BJ (cell line): ENCODE measurements at regions not wholly inside any gene's neighbourhood (a gene's known extent, or its start where the extent isn't known, plus 50 kb on each side); places are given as distances from the start of the nearest gene placed in this dataset.
A peak's percentile ranks its signal among the peaks of the same experiment; 100 is the strongest.

Source experiments
- CTCF ChIA-PET: fragments of 350-600 bp; formaldehyde crosslinking; extraction: SDS; loops from one replicate; lab custom pipeline; 2021; ENCODE audit warnings: antibody characterized with exemption, inconsistent platforms; lab: Yijun Ruan, JAX
- POLR2A ChIA-PET: fragments of 300-600 bp; sonication (Branson Sonifier 250); formaldehyde crosslinking; extraction: SDS; loops from one replicate; lab custom pipeline; 2021; ENCODE audit warnings: antibody characterized with exemption; lab: Charles Lee
- DNase-seq: peaks from one replicate; pipeline ENCODE4 v3.0.0-alpha.2; 2011; ENCODE audit warnings: low read depth
- H3K27me3 ChIP-seq: 2 replicates; pipeline ENCODE4 v1.6.0; 2011; ENCODE audit warnings: low read length; ENCODE audit not compliant: control insufficient read depth, insufficient read depth
- H3K36me3 ChIP-seq: 2 replicates; pipeline ENCODE4 v1.5.1; 2011; ENCODE audit warnings: low read length; ENCODE audit not compliant: control insufficient read depth, insufficient read depth
- H3K4me3 ChIP-seq: 2 replicates; pipeline ENCODE4 v1.5.1; 2011; ENCODE audit warnings: low read depth, mild to moderate bottlenecking, control low read depth, low read length
- CTCF ChIP-seq: IDR thresholded peaks from 2 replicates; pipeline ENCODE4 v1.5.1; 2011; ENCODE audit warnings: low read depth, mild to moderate bottlenecking, control low read depth, inconsistent platforms, low read length, moderate library complexity; ENCODE audit not compliant: insufficient read depth

GRCh38 chr14:100438271-100438670, 115.1 kb downstream of the SLC25A47 start:
- no peak for TF ChIP-seq CTCF
- ChIA-PET CTCF (interaction anchor here (0.8 to 5.0 kb wide), 6 partner anchors 8 to 225 kb away, joined by 3 to 31 read pairs (median 7); no protein-coding TSS in a partner anchor), POLR2A (no interaction called here)

GRCh38 chr14:100438678-100439592, 115.8 kb downstream of the SLC25A47 start:
- DNase-seq: peak; percentile 39
- Histone ChIP-seq H3K4me3 (no peak overlapping the region), H3K36me3 (no peaks in the 10 kb centered on the region), H3K27me3 (no peaks in the 10 kb centered on the region)
- CTCF ChIA-PET: interaction anchor here (0.8 to 5.0 kb wide), 9 partner anchors 9 to 224 kb away, joined by 3 to 31 read pairs (median 4); no protein-coding TSS in a partner anchor
- POLR2A ChIA-PET: interaction anchor here (0.6 kb wide), 1 partner anchor 223 kb away, joined by 4 read pairs; no protein-coding TSS in a partner anchor
- no peak for TF ChIP-seq CTCF

More at GRCh38 chr14:100438271-100438670, 115.1 kb downstream of the SLC25A47 start:
- Histone ChIP-seq H3K36me3 (no peaks in the 10 kb centered on the region), H3K4me3 (no peak overlapping the region), H3K27me3 (no peaks in the 10 kb centered on the region)
- DNase-seq: no peak

GRCh38 chr14:100439781-100440180, 116.6 kb downstream of the SLC25A47 start:
- H3K36me3 ChIP-seq: no peaks in the 10 kb centered on the region; the same call in 1 of the 2 replicates
- no peak overlapping the region for H3K4me3 ChIP-seq
- ChIA-PET POLR2A (interaction anchor here (0.6 kb wide), 1 partner anchor 222 kb away, joined by 4 read pairs; no protein-coding TSS in a partner anchor), CTCF (interaction anchor here (1.0 to 5.0 kb wide), 6 partner anchors 22 to 214 kb away, joined by 3 to 31 read pairs (median 7); no protein-coding TSS in a partner anchor)
- H3K27me3 ChIP-seq: no peaks in the 10 kb centered on the region
- no peak for TF ChIP-seq CTCF
- DNase-seq: no peak

GRCh38 chr14:100440207-100440631, 117.1 kb downstream of the SLC25A47 start:
- TF ChIP-seq CTCF: peak; percentile 67
- no peaks in the 10 kb centered on the region; the same call in 1 of the 2 replicates for H3K36me3 ChIP-seq
- DNase-seq: no peak
- CTCF ChIA-PET: interaction anchor here (1.0 to 5.0 kb wide), 7 partner anchors 23 to 214 kb away, joined by 3 to 31 read pairs (median 4); no protein-coding TSS in a partner anchor
- POLR2A ChIA-PET: no interaction called here
- H3K27me3 ChIP-seq: no peaks in the 10 kb centered on the region
- H3K4me3 ChIP-seq: no peak overlapping the region

GRCh38 chr14:100440758-100441203, 117.6 kb downstream of the SLC25A47 start:
- POLR2A ChIA-PET: no interaction called here
- no peak for DNase-seq

More at GRCh38 chr14:100440758-100441203, 117.6 kb downstream of the SLC25A47 start:
- H3K36me3 ChIP-seq: no peaks in the 10 kb centered on the region; the same call in 1 of the 2 replicates
- no peaks in the 10 kb centered on the region for H3K27me3 ChIP-seq
- H3K4me3 ChIP-seq: no peak overlapping the region
- TF ChIP-seq CTCF: no peak
- CTCF ChIA-PET: interaction anchor here (1.1 to 5.0 kb wide), 5 partner anchors 23 to 212 kb away, joined by 4 to 31 read pairs (median 10); no protein-coding TSS in a partner anchor
